ENCODE measurements at regions not wholly inside any gene's neighbourhood (a gene's known extent, or its start where the extent isn't known, plus 50 kb on each side); places are given as distances from the start of the nearest gene placed in this dataset.

GRCh38 chr16:72291531-72291981 is 119.6 kb upstream of the PMFBP1 start:
- DNase-seq (ENCODE audit: insufficient read length, low spot score), result no peak
- no peak for FAIRE-seq

- FAIRE-seq (no peak), DNase-seq (ENCODE audit: insufficient read length, low spot score) (no peak)
These were observed 119.2 kb upstream of the PMFBP1 start for GRCh38 chr16:72291121-72291520.

GRCh38 chr16:72287649-72288048 is 115.7 kb upstream of the PMFBP1 start:
- no peak for DNase-seq (ENCODE audit: insufficient read length, low spot score)

GRCh38 chr16:72286936-72287620 is 115.1 kb upstream of the PMFBP1 start:
- FAIRE-seq, result no peak
- no peak for DNase-seq (ENCODE audit: insufficient read length, low spot score)

More at GRCh38 chr16:72287649-72288048, 115.7 kb upstream of the PMFBP1 start:
- FAIRE-seq, result no peak

GRCh38 chr16:72285728-72286127 is 113.8 kb upstream of the PMFBP1 start:
- DNase-seq (ENCODE audit: insufficient read length, low spot score) (no peak), FAIRE-seq (no peak)

- DNase-seq (ENCODE audit: insufficient read length, low spot score) (no peak), FAIRE-seq (no peak)
These were observed 113.4 kb upstream of the PMFBP1 start for GRCh38 chr16:72285324-72285723.

- FAIRE-seq (no peak), DNase-seq (ENCODE audit: insufficient read length, low spot score) (no peak)
These were observed 112.3 kb upstream of the PMFBP1 start for GRCh38 chr16:72284042-72284789.

- FAIRE-seq (no peak), DNase-seq (ENCODE audit: insufficient read length, low spot score) (no peak)
These were observed 110.4 kb upstream of the PMFBP1 start for GRCh38 chr16:72282362-72282761.

- no peak for DNase-seq (ENCODE audit: insufficient read length, low spot score)
- FAIRE-seq, result no peak
These were observed 106.3 kb upstream of the PMFBP1 start for GRCh38 chr16:72278301-72278700.

- DNase-seq (ENCODE audit: insufficient read length, low spot score) (no peak), FAIRE-seq (no peak)
These were observed 105.8 kb upstream of the PMFBP1 start for GRCh38 chr16:72277749-72278148.

GRCh38 chr16:72271699-72272240 is 99.8 kb upstream of the PMFBP1 start:
- DNase-seq (ENCODE audit: insufficient read length, low spot score) (no peak), FAIRE-seq (no peak)

GRCh38 chr16:72270531-72270930 is 98.6 kb upstream of the PMFBP1 start:
- no peak for FAIRE-seq

GRCh38 chr16:72266836-72267235 is 94.9 kb upstream of the PMFBP1 start:
- FAIRE-seq (no peak), DNase-seq (ENCODE audit: insufficient read length, low spot score) (no peak)

More at GRCh38 chr16:72270531-72270930, 98.6 kb upstream of the PMFBP1 start:
- no peak for DNase-seq (ENCODE audit: insufficient read length, low spot score)

- DNase-seq (ENCODE audit: insufficient read length, low spot score), result no peak
- no peak for FAIRE-seq
These were observed 92.8 kb upstream of the PMFBP1 start for GRCh38 chr16:72264771-72265170.

- FAIRE-seq, result no peak
These were observed 90.8 kb upstream of the PMFBP1 start for GRCh38 chr16:72262711-72263110.

GRCh38 chr16:72261127-72261526 is 89.2 kb upstream of the PMFBP1 start:
- FAIRE-seq (no peak), DNase-seq (ENCODE audit: insufficient read length, low spot score) (no peak)

More at GRCh38 chr16:72262711-72263110, 90.8 kb upstream of the PMFBP1 start:
- DNase-seq (ENCODE audit: insufficient read length, low spot score), result no peak

GRCh38 chr16:72256398-72257066 is 84.6 kb upstream of the PMFBP1 start:
- FAIRE-seq (no peak), DNase-seq (ENCODE audit: insufficient read length, low spot score) (no peak)

- DNase-seq (ENCODE audit: insufficient read length, low spot score) (no peak), FAIRE-seq (no peak)
These were observed 83.8 kb upstream of the PMFBP1 start for GRCh38 chr16:72255786-72256185.

GRCh38 chr16:72247821-72248253 is 75.9 kb upstream of the PMFBP1 start:
- FAIRE-seq, result no peak
- no peak for DNase-seq (ENCODE audit: insufficient read length, low spot score)

GRCh38 chr16:72246423-72246822 is 74.5 kb upstream of the PMFBP1 start:
- FAIRE-seq (peak; percentile 26), DNase-seq (ENCODE audit: insufficient read length, low spot score) (peak; percentile 7)

- FAIRE-seq (no peak), DNase-seq (ENCODE audit: insufficient read length, low spot score) (no peak)
These were observed 72.9 kb upstream of the PMFBP1 start for GRCh38 chr16:72244853-72245252.

All from GM19239 (cell line).